GM23248 (cell line): ENCODE measurements at regions not wholly inside any gene's neighbourhood (a gene's known extent, or its start where the extent isn't known, plus 50 kb on each side); places are given as distances from the start of the nearest gene placed in this dataset.

ENCODE experiments used
- EZH2 ChIP-seq: fragments of 200-600 bp; sonication (generic); IDR thresholded peaks from 2 replicates; pipeline ENCODE4 v1.6.1; 2018; ENCODE audit warnings: antibody characterized with exemption, mild to moderate bottlenecking; ENCODE audit not compliant: insufficient read depth, poor library complexity, severe bottlenecking
- EZH2phosphoT487 ChIP-seq: fragments of 200-600 bp; sonication (generic); IDR thresholded peaks from 2 replicates; pipeline ENCODE4 v1.6.1; 2018; ENCODE audit warnings: antibody characterized with exemption, moderate library complexity, mild to moderate bottlenecking, low read depth; ENCODE audit not compliant: insufficient read depth

DNA sequence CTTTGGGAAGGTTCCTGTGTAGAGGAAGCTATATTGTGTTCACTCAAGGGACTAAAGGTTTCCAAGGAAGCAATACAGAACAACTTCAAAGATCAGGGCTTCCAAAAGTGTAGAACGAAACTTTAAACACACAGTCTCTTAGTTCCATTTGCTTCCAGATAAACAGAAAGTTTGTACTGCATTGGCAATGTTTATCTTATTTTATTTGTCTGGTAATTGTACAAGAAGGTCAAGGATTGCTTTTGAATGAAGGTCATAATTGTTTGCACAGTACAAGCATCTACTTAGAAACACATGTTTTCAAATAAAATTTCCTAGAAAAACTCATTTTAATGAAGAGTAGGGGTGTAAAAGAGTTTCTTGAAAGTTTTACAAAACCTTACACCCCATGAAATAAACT lies 712.7 kb upstream of the SGCG start:
- TF ChIP-seq EZH2 (no peak), EZH2phosphoT487 (no peak)
